Fibroblast of the aortic adventitia (primary cell): ENCODE measurements at regions not wholly inside any gene's neighbourhood (a gene's known extent, or its start where the extent isn't known, plus 50 kb on each side); places are given as distances from the start of the nearest gene placed in this dataset.

Experiments used
- DNase-seq: peaks from one replicate; pipeline ENCODE4 v3.0.0-alpha.2; 2010; ENCODE audit warnings: low read depth
- H3K4me3 ChIP-seq: 2 replicates; pipeline ENCODE4 v1.5.1; 2011; ENCODE audit warnings: low read depth, mild to moderate bottlenecking, control low read depth, low read length, moderate library complexity
- TF ChIP-seq, protein P1 (sequence below): IDR thresholded peaks from 2 replicates; pipeline ENCODE4 v1.5.1; 2011; ENCODE audit warnings: mild to moderate bottlenecking, low read length, control low read depth, inconsistent platforms; ENCODE audit not compliant: insufficient read depth

GRCh38 chr3:29088579-29088978 lies 192.3 kb upstream of the RBMS3 start:
- H3K4me3 ChIP-seq: no peak overlapping the region
- DNase-seq: no peak
- TF ChIP-seq, protein P1, sequence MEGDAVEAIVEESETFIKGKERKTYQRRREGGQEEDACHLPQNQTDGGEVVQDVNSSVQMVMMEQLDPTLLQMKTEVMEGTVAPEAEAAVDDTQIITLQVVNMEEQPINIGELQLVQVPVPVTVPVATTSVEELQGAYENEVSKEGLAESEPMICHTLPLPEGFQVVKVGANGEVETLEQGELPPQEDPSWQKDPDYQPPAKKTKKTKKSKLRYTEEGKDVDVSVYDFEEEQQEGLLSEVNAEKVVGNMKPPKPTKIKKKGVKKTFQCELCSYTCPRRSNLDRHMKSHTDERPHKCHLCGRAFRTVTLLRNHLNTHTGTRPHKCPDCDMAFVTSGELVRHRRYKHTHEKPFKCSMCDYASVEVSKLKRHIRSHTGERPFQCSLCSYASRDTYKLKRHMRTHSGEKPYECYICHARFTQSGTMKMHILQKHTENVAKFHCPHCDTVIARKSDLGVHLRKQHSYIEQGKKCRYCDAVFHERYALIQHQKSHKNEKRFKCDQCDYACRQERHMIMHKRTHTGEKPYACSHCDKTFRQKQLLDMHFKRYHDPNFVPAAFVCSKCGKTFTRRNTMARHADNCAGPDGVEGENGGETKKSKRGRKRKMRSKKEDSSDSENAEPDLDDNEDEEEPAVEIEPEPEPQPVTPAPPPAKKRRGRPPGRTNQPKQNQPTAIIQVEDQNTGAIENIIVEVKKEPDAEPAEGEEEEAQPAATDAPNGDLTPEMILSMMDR: no peak

- no peak for DNase-seq
- no peak overlapping the region for H3K4me3 ChIP-seq
- TF ChIP-seq, protein P1: no peak
Observed at GRCh38 chr3:29090912-29091597, 189.8 kb upstream of the RBMS3 start.

GRCh38 chr3:29091599-29092189 lies 189.2 kb upstream of the RBMS3 start:
- TF ChIP-seq, protein P1: no peak
- H3K4me3 ChIP-seq: no peak overlapping the region
- no peak for DNase-seq

DNA sequence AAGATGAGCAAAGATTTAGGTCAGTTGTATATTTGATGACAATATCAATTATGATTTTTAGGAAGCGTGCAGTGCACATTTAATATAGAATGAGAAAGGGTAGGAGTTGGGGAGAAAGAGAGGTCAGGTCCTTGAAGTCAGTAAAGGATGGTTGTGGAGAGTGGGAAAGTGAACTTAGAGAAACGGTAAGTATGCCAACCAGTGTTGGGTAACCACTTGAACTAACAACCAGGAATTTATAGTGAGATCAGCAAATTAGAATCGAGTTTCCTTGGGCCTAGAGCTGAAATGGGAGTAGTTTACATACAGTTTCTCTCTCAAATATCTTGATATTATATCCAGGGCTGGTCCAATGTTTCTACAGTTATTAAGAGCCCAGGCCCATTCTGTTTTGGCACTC lies 188.5 kb upstream of the RBMS3 start:
- TF ChIP-seq, protein P1: no peak
- no peak overlapping the region for H3K4me3 ChIP-seq
- DNase-seq: no peak

DNA sequence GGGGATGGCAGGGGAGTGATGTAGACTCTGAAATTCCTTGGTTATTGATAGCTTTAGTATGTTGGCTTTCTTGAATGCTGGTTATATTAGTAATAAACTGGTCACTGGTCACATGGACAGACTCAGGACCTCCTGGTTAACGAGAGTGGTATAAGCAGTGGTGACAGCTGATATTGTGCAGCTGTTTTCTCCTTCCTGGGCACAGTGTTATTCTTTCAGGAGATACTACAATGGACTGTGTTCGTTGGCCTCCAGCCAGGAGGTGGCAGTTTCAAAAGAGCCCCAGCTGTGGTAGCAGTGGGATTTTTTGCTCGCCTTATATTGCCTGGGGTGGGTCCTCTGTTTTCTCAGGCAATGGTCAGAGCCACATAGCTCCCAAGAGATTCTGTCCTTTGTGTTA lies 181.6 kb upstream of the RBMS3 start:
- peak; percentile 49 for DNase-seq
- no peak overlapping the region for H3K4me3 ChIP-seq
- TF ChIP-seq, protein P1: no peak

DNA sequence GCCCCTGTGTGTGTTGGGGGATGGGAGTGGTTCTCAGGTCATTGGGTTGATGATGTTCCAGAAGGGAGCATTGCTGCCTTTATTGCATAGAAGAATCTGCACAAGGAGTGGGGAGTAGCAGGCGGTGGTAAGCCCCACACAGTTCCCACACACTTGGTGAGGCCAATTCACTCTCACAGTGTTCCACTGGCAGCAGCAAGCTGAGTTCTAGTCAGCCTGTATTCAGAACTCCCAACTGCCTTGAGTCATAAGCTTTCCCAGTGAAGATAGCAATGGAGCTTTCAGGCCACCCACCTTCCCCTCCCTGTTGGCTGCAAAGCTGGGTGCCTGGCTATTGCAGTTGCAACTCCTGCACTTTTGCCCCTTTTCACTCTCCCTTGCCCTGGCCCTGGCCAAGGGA lies 181.1 kb upstream of the RBMS3 start:
- no peak overlapping the region for H3K4me3 ChIP-seq
- DNase-seq: peak; percentile 31
- TF ChIP-seq, protein P1: no peak
